GM23338 (cell line): ENCODE measurements at regions not wholly inside any gene's neighbourhood (a gene's known extent, or its start where the extent isn't known, plus 50 kb on each side); places are given as distances from the start of the nearest gene placed in this dataset.

ENCODE experiments used
- ATAC-seq: fragments of 200-7000 bp; cut with Tn5 transposase; 3 replicates; pipeline ENCODE4 v1.9.1; 2020
- DNase-seq: peaks from one replicate; pipeline ENCODE4 v3.0.0-alpha.2; 2015; ENCODE audit warnings: low spot score
- H2AFZ ChIP-seq: fragments of 200-600 bp; sonication (generic); 2 replicates; pipeline ENCODE4 v1.8.0; 2016; ENCODE audit warnings: antibody characterized with exemption, mild to moderate bottlenecking, moderate library complexity
- H3F3A ChIP-seq: fragments of 200-600 bp; sonication (generic); replicated peaks from 2 replicates; pipeline ENCODE4 v1.8.0; 2017; ENCODE audit warnings: antibody characterized with exemption, mixed run types, low read depth
- H3K27ac ChIP-seq: fragments of 200-600 bp; sonication (generic); 2 replicates; pipeline ENCODE4 v1.6.1; 2016; ENCODE audit warnings: low read depth
- H3K27me3 ChIP-seq: fragments of 200-600 bp; sonication (generic); 2 replicates; pipeline ENCODE4 v1.8.0; 2016; ENCODE audit warnings: mild to moderate bottlenecking, mixed run types, moderate library complexity; ENCODE audit not compliant: insufficient read depth
- H3K36me3 ChIP-seq: fragments of 200-600 bp; sonication (generic); 2 replicates; pipeline ENCODE4 v1.8.0; 2016; ENCODE audit warnings: mild to moderate bottlenecking; ENCODE audit not compliant: insufficient read depth
- H3K4me1 ChIP-seq: fragments of 200-600 bp; sonication (generic); 2 replicates; pipeline ENCODE4 v1.8.0; 2016; ENCODE audit warnings: mild to moderate bottlenecking, moderate library complexity; ENCODE audit not compliant: insufficient read depth
- H3K4me2 ChIP-seq: fragments of 200-600 bp; sonication (generic); 2 replicates; pipeline ENCODE4 v1.7.1; 2017; ENCODE audit warnings: mixed run types
- H3K4me3 ChIP-seq: fragments of 200-600 bp; sonication (generic); 2 replicates; pipeline ENCODE4 v1.6.1; 2016; ENCODE audit warnings: mixed run types
- H3K79me2 ChIP-seq: fragments of 200-600 bp; sonication (generic); replicated peaks from 2 replicates; pipeline ENCODE4 v1.8.0; 2017; ENCODE audit warnings: mild to moderate bottlenecking; ENCODE audit not compliant: insufficient read depth
- H3K9me2 ChIP-seq: fragments of 200-600 bp; sonication (generic); 2 replicates; pipeline ENCODE4 v1.8.0; 2017; ENCODE audit not compliant: insufficient read depth
- H4K20me1 ChIP-seq: fragments of 200-600 bp; sonication (generic); replicated peaks from 2 replicates; pipeline ENCODE4 v1.8.0; 2017; ENCODE audit warnings: mild to moderate bottlenecking; ENCODE audit not compliant: insufficient read depth
- H3K27ac Mint-ChIP-seq: 2 replicates; pipeline ENCODE4 v1.8.0; 2020; ENCODE audit warnings: inconsistent platforms, mild to moderate bottlenecking, moderate library complexity, mixed read lengths
- H3K27me3 Mint-ChIP-seq: 3 replicates; pipeline ENCODE4 v1.8.0; 2022; ENCODE audit warnings: low read depth, mild to moderate bottlenecking, moderate library complexity, mixed read lengths, inconsistent platforms; ENCODE audit not compliant: insufficient read depth, poor library complexity
- H3K36me3 Mint-ChIP-seq: 3 replicates; pipeline ENCODE4 v1.8.0; 2021; ENCODE audit warnings: low read depth, mild to moderate bottlenecking, inconsistent platforms, moderate library complexity, mixed read lengths
- H3K4me1 Mint-ChIP-seq: 3 replicates; pipeline ENCODE4 v1.8.0; 2020; ENCODE audit warnings: mild to moderate bottlenecking, inconsistent platforms, mixed read lengths
- H3K4me3 Mint-ChIP-seq: 3 replicates; pipeline ENCODE4 v1.8.0; 2021; ENCODE audit warnings: moderate library complexity, mild to moderate bottlenecking, inconsistent platforms, mixed read lengths
- H3K9me3 Mint-ChIP-seq: 3 replicates; pipeline ENCODE4 v1.8.0; 2020; ENCODE audit warnings: moderate library complexity, mild to moderate bottlenecking, inconsistent platforms, mixed read lengths
- CREB1 ChIP-seq: fragments of 250-450 bp; sonication (Bioruptor Pico); IDR thresholded peaks from 2 replicates; pipeline ENCODE4 v1.5.0; 2020; ENCODE audit warnings: low read depth, mild to moderate bottlenecking, moderate library complexity
- CTCF ChIP-seq, 2 experiments: fragments of 200-600 bp in 1 of 2; sonication (generic) in 1 of 2; conservative IDR thresholded peaks; 2 replicates each; pipeline versions ENCODE4 v1.5.1 to v1.6.1; 2016 to 2017; ENCODE audit warnings: antibody characterized with exemption in 2 of 2, low read depth in 2 of 2, mild to moderate bottlenecking in 2 of 2, moderate library complexity in 1 of 2
- EZH2 ChIP-seq: fragments of 200-600 bp; sonication (generic); IDR thresholded peaks from one replicate; pipeline ENCODE4 v1.8.0; 2017; ENCODE audit warnings: antibody characterized with exemption, mild to moderate bottlenecking, low read depth; ENCODE audit not compliant: unreplicated experiment
- EZH2phosphoT487 ChIP-seq: fragments of 200-600 bp; sonication (generic); IDR thresholded peaks from one replicate; pipeline ENCODE4 v1.8.1; 2018; ENCODE audit warnings: antibody characterized with exemption; ENCODE audit not compliant: unreplicated experiment
- JUNB ChIP-seq: IDR thresholded peaks from one replicate; pipeline ENCODE4 v1.6.1; 2016; ENCODE audit warnings: antibody characterized with exemption; ENCODE audit not compliant: unreplicated experiment
- NANOG ChIP-seq: IDR thresholded peaks from 2 replicates; pipeline ENCODE4 v1.6.1; 2016; ENCODE audit warnings: antibody characterized with exemption, borderline replicate concordance
- POLR2AphosphoS5 ChIP-seq: IDR thresholded peaks from 2 replicates; pipeline ENCODE4 v1.6.1; 2016; ENCODE audit warnings: antibody characterized with exemption, low read depth
- STAT1 ChIP-seq: IDR thresholded peaks from one replicate; pipeline ENCODE4 v1.6.1; 2016; ENCODE audit warnings: antibody characterized with exemption; ENCODE audit not compliant: unreplicated experiment
- ZNF114 ChIP-seq: fragments of 250-450 bp; sonication (Bioruptor Pico); IDR thresholded peaks from 2 replicates; pipeline ENCODE4 v1.5.0; 2020; ENCODE audit warnings: mild to moderate bottlenecking, moderate library complexity
- TF ChIP-seq, protein P1 (sequence below): IDR thresholded peaks from 2 replicates; pipeline ENCODE4 v1.6.1; 2016; ENCODE audit warnings: antibody characterized with exemption
- TF ChIP-seq, protein P2 (sequence below): IDR thresholded peaks from one replicate; pipeline ENCODE4 v1.6.1; 2018; ENCODE audit warnings: antibody characterized with exemption; ENCODE audit not compliant: unreplicated experiment

GRCh38 chr5:125317536-125317995, 571.1 kb upstream of the ZNF608 start (continued):
- TF ChIP-seq ZNF114 (CRISPR knock-in tag) (no peak), NANOG (peak; percentile 63; the same call in 1 of the 2 replicates), EZH2phosphoT487 (no peak), POLR2AphosphoS5 (no peak), JUNB (no peak), STAT1 (no peak), EZH2 (no peak)
- TF ChIP-seq, protein P1, sequence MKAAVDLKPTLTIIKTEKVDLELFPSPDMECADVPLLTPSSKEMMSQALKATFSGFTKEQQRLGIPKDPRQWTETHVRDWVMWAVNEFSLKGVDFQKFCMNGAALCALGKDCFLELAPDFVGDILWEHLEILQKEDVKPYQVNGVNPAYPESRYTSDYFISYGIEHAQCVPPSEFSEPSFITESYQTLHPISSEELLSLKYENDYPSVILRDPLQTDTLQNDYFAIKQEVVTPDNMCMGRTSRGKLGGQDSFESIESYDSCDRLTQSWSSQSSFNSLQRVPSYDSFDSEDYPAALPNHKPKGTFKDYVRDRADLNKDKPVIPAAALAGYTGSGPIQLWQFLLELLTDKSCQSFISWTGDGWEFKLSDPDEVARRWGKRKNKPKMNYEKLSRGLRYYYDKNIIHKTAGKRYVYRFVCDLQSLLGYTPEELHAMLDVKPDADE = no peak

DNA sequence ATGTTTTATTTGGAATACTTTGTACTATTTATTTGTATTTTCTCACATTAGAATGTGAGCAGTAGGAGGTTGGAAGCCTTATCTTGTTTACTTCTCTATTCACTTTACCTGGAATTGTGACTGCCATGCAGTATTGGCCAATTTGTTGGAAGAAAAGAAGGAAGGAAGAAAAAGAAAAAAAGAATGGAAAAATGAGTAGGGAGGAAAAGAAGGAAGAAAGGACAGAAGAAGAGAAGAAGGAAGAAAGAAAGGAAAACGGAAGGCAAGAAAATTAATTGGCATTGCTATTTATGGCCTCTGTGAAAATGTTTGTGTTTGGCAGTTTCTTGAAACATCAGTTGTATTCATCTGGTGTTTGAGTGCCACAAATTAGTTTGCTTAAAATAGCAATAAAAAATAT, 575.2 kb upstream of the ZNF608 start:
- peaks cover 28% of the 10 kb centered on the region; the same call in 2 of the 3 replicates for H3K4me1 Mint-ChIP-seq
- TF ChIP-seq EZH2phosphoT487 = no peak
- TF ChIP-seq CREB1 (CRISPR knock-in tag) = no peak
- TF ChIP-seq, protein P2, sequence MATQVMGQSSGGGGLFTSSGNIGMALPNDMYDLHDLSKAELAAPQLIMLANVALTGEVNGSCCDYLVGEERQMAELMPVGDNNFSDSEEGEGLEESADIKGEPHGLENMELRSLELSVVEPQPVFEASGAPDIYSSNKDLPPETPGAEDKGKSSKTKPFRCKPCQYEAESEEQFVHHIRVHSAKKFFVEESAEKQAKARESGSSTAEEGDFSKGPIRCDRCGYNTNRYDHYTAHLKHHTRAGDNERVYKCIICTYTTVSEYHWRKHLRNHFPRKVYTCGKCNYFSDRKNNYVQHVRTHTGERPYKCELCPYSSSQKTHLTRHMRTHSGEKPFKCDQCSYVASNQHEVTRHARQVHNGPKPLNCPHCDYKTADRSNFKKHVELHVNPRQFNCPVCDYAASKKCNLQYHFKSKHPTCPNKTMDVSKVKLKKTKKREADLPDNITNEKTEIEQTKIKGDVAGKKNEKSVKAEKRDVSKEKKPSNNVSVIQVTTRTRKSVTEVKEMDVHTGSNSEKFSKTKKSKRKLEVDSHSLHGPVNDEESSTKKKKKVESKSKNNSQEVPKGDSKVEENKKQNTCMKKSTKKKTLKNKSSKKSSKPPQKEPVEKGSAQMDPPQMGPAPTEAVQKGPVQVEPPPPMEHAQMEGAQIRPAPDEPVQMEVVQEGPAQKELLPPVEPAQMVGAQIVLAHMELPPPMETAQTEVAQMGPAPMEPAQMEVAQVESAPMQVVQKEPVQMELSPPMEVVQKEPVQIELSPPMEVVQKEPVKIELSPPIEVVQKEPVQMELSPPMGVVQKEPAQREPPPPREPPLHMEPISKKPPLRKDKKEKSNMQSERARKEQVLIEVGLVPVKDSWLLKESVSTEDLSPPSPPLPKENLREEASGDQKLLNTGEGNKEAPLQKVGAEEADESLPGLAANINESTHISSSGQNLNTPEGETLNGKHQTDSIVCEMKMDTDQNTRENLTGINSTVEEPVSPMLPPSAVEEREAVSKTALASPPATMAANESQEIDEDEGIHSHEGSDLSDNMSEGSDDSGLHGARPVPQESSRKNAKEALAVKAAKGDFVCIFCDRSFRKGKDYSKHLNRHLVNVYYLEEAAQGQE = no peak
- TF ChIP-seq, protein P1 = no peak
- no peak for TF ChIP-seq CTCF (conservative IDR thresholded peaks at IDR 0.05; ENCODE audit: low read depth in 2 of 2)
- no peak for TF ChIP-seq ZNF114 (CRISPR knock-in tag)
- no peak for TF ChIP-seq STAT1
- no peak for TF ChIP-seq NANOG
- no peak for TF ChIP-seq EZH2
- TF ChIP-seq POLR2AphosphoS5 = no peak
- no peak for TF ChIP-seq JUNB
- no peak for DNase-seq
- Histone ChIP-seq H3K27me3 (no peaks in the 10 kb centered on the region), H3K4me1 (peaks cover 20% of the 10 kb centered on the region), H3K4me3 (no peak overlapping the region), H3K27ac (no peak overlapping the region), H3F3A (no peaks in the 10 kb centered on the region), H2AFZ (no peak overlapping the region), H4K20me1 (no peaks in the 10 kb centered on the region), H3K36me3 (no peaks in the 10 kb centered on the region), H3K9me2 (no peaks in the 10 kb centered on the region), H3K4me2 (no peak overlapping the region), H3K79me2 (no peaks in the 10 kb centered on the region)
- no peak overlapping the region for H3K27ac Mint-ChIP-seq
- H3K9me3 Mint-ChIP-seq = no peaks in the 10 kb centered on the region
- H3K36me3 Mint-ChIP-seq = peaks cover 8% of the 10 kb centered on the region; the same call in 1 of the 3 replicates
- no peak for ATAC-seq
- no peak overlapping the region for H3K4me3 Mint-ChIP-seq
- no peaks in the 10 kb centered on the region for H3K27me3 Mint-ChIP-seq
